SIG-M5 (cell line): ENCODE measurements at regions not wholly inside any gene's neighbourhood (a gene's known extent, or its start where the extent isn't known, plus 50 kb on each side); places are given as distances from the start of the nearest gene placed in this dataset.
"Not testable (repeated sequence)": the region's sequence is repeated elsewhere in the genome, so short reads cannot be mapped to it uniquely, and the experiment has no call there.

ENCODE experiments used
- DNase-seq: peaks from one replicate; lab custom pipeline; 2025; lab: John Stamatoyannopoulos, UW

- no peak for DNase-seq
These were observed 107.5 kb upstream of the NCOR2 start for GRCh38 chr12:124674937-124675336.

- no peak for DNase-seq
These were observed 106.6 kb upstream of the NCOR2 start for GRCh38 chr12:124673801-124674617.

- not testable (repeated sequence) for DNase-seq
These were observed 101.9 kb upstream of the NCOR2 start for GRCh38 chr12:124669271-124669721.

GRCh38 chr12:124668602-124669001 is 101.2 kb upstream of the NCOR2 start:
- no peak for DNase-seq

GRCh38 chr12:124667506-124668326 is 100.3 kb upstream of the NCOR2 start:
- no peak for DNase-seq

GRCh38 chr12:124666722-124667259 is 99.4 kb upstream of the NCOR2 start:
- DNase-seq = no peak

GRCh38 chr12:124665511-124665910 is 98.1 kb upstream of the NCOR2 start:
- no peak for DNase-seq

GRCh38 chr12:124664395-124665111 is 97.1 kb upstream of the NCOR2 start:
- DNase-seq = no peak

GRCh38 chr12:124663771-124664366 is 96.5 kb upstream of the NCOR2 start:
- DNase-seq = no peak

- DNase-seq = no peak
These were observed 95.8 kb upstream of the NCOR2 start for GRCh38 chr12:124663206-124663605.

- no peak for DNase-seq
These were observed 93.9 kb upstream of the NCOR2 start for GRCh38 chr12:124661341-124661740.

- DNase-seq = no peak
These were observed 93.4 kb upstream of the NCOR2 start for GRCh38 chr12:124660851-124661250.

GRCh38 chr12:124658806-124659402 is 91.5 kb upstream of the NCOR2 start:
- DNase-seq = no peak

GRCh38 chr12:124658302-124658701 is 90.9 kb upstream of the NCOR2 start:
- no peak for DNase-seq

- no peak for DNase-seq
These were observed 89.6 kb upstream of the NCOR2 start for GRCh38 chr12:124656947-124657434.

GRCh38 chr12:124655698-124656516 is 88.5 kb upstream of the NCOR2 start:
- no peak for DNase-seq

- no peak for DNase-seq
These were observed 87.8 kb upstream of the NCOR2 start for GRCh38 chr12:124655048-124655697.

GRCh38 chr12:124654666-124655047 is 87.2 kb upstream of the NCOR2 start:
- DNase-seq = no peak

- no peak for DNase-seq
These were observed 85.9 kb upstream of the NCOR2 start for GRCh38 chr12:124653169-124653931.
